ENCODE measurements at regions not wholly inside any gene's neighbourhood (a gene's known extent, or its start where the extent isn't known, plus 50 kb on each side); places are given as distances from the start of the nearest gene placed in this dataset.

GRCh38 chr2:7785700-7786099 is 868.5 kb downstream of the RNF144A start:
- TF ChIP-seq CTCF (IDR thresholded peaks at IDR 0.05) (no peak), POLR2A (IDR thresholded peaks at IDR 0.05) (no peak)
